HL-60 (cell line): ENCODE measurements at regions not wholly inside any gene's neighbourhood (a gene's known extent, or its start where the extent isn't known, plus 50 kb on each side); places are given as distances from the start of the nearest gene placed in this dataset.

Source experiments
- DNase-seq, 2 experiments: peaks; one replicate each; pipeline ENCODE4 v3.0.0-alpha.2; 2010 to 2020; ENCODE audit warnings: low read depth in 1 of 2, low spot score in 1 of 2
- H3K27ac ChIP-seq: fragments of 250-450 bp; sonication (Bioruptor Pico); replicated peaks from 2 replicates; pipeline ENCODE4 v1.5.1; 2020; ENCODE audit warnings: mild to moderate bottlenecking, moderate library complexity
- H3K27me3 ChIP-seq: fragments of 250-450 bp; sonication (Bioruptor Pico); 2 replicates; pipeline ENCODE4 v1.5.1; 2021; ENCODE audit warnings: mild to moderate bottlenecking, moderate library complexity; ENCODE audit not compliant: insufficient read depth, poor library complexity, severe bottlenecking
- H3K4me3 ChIP-seq: replicated peaks from 2 replicates; pipeline ENCODE4 v1.5.1; 2011; ENCODE audit warnings: mild to moderate bottlenecking, control low read depth, low read length; ENCODE audit not compliant: insufficient read depth
- CTCF ChIP-seq: IDR thresholded peaks from one replicate; pipeline ENCODE4 v1.5.1; 2011; ENCODE audit warnings: low read length, control low read depth, inconsistent platforms; ENCODE audit not compliant: insufficient read depth
- GABPA ChIP-seq: IDR thresholded peaks from 2 replicates; pipeline ENCODE4 v1.6.1; 2012; ENCODE audit warnings: low read depth
- POLR2AphosphoS5 ChIP-seq: IDR thresholded peaks from 2 replicates; pipeline ENCODE4 v1.6.1; 2012; ENCODE audit warnings: low read depth
- REST ChIP-seq: IDR thresholded peaks from 2 replicates; pipeline ENCODE4 v1.6.1; 2012; ENCODE audit warnings: low read depth; ENCODE audit not compliant: insufficient replicate concordance
- SPI1 ChIP-seq: IDR thresholded peaks from 2 replicates; pipeline ENCODE4 v1.6.1; 2012; ENCODE audit warnings: low read depth, mild to moderate bottlenecking, borderline replicate concordance

- no peak overlapping the region for H3K27ac ChIP-seq
- no peak overlapping the region for H3K4me3 ChIP-seq
- H3K27me3 ChIP-seq = no peaks in the 10 kb centered on the region
- no peak for DNase-seq
- TF ChIP-seq REST (no peak), POLR2AphosphoS5 (no peak), GABPA (no peak), SPI1 (no peak), CTCF (no peak)
These were observed 761.0 kb downstream of the EFNA5 start for GRCh38 chr5:106909716-106910115.

GRCh38 chr5:106907979-106908378 lies 762.8 kb downstream of the EFNA5 start:
- TF ChIP-seq REST (no peak), CTCF (no peak), GABPA (no peak), POLR2AphosphoS5 (no peak), SPI1 (no peak)
- Histone ChIP-seq H3K4me3 (no peak overlapping the region), H3K27ac (no peak overlapping the region), H3K27me3 (no peaks in the 10 kb centered on the region)
- no peak for DNase-seq

- no peak for DNase-seq
- TF ChIP-seq GABPA = no peak
- no peak for TF ChIP-seq POLR2AphosphoS5
- TF ChIP-seq CTCF = no peak
- no peak for TF ChIP-seq SPI1
- no peak for TF ChIP-seq REST
- Histone ChIP-seq H3K27me3 (no peaks in the 10 kb centered on the region), H3K27ac (no peak overlapping the region), H3K4me3 (no peak overlapping the region)
These were observed 764.5 kb downstream of the EFNA5 start for GRCh38 chr5:106906199-106906598.
